ENCODE measurements at regions not wholly inside any gene's neighbourhood (a gene's known extent, or its start where the extent isn't known, plus 50 kb on each side); places are given as distances from the start of the nearest gene placed in this dataset.

DNA sequence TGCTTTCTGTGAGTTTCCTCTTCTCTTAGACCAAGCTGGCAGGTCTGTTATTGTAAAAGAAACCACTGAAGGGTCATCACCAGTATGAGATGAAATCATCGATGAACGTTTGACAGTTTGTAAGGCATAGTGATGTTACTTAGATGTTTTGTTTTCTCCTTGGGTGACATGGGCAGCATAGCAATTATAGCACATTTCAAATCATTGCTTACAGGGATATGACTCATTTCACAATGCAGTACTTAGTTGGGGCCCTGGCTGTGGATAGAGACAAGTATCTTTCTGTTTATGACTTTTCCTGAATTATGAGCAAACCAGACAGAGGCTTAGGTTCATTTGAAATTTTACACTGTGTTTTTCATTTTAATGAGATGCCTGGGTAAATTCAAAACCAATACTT, 313.0 kb downstream of the RWDD3 start:
- peaks cover 2% of the 10 kb centered on the region for H3K27me3 Mint-ChIP-seq (ENCODE audit: unreplicated experiment)
- no peak overlapping the region for H3K27ac Mint-ChIP-seq (ENCODE audit: unreplicated experiment)
- H3K4me1 Mint-ChIP-seq (ENCODE audit: low read depth, unreplicated experiment) = peaks cover 7% of the 10 kb centered on the region
- no peak for DNase-seq
- H3K36me3 Mint-ChIP-seq (ENCODE audit: unreplicated experiment) = no peaks in the 10 kb centered on the region
- H3K4me3 Mint-ChIP-seq (ENCODE audit: unreplicated experiment) = no peak overlapping the region
- TF ChIP-seq, protein P1, sequence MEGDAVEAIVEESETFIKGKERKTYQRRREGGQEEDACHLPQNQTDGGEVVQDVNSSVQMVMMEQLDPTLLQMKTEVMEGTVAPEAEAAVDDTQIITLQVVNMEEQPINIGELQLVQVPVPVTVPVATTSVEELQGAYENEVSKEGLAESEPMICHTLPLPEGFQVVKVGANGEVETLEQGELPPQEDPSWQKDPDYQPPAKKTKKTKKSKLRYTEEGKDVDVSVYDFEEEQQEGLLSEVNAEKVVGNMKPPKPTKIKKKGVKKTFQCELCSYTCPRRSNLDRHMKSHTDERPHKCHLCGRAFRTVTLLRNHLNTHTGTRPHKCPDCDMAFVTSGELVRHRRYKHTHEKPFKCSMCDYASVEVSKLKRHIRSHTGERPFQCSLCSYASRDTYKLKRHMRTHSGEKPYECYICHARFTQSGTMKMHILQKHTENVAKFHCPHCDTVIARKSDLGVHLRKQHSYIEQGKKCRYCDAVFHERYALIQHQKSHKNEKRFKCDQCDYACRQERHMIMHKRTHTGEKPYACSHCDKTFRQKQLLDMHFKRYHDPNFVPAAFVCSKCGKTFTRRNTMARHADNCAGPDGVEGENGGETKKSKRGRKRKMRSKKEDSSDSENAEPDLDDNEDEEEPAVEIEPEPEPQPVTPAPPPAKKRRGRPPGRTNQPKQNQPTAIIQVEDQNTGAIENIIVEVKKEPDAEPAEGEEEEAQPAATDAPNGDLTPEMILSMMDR (IDR thresholded peaks at IDR 0.05; ENCODE audit: partially characterized antibody, unreplicated experiment) = no peak
- no peaks in the 10 kb centered on the region for H3K9me3 Mint-ChIP-seq (ENCODE audit: unreplicated experiment)

DNA sequence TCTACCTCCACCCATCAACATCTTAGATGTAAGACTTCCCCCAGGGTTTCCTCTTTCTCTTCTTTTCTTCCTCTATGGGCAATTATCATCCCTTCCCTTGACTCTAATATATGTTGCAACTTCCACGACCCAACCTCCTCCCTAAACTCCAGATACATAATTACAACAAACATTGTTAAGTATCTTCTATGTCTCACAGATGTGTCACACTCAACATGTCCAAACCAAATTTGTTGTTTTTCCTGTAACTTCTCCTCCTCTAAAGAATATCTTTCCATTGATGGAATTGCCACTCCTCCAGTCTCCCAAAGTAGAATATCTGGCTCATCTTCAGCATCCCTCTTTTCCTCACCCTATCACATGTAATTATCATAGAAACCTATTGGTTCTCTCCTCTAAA, 314.2 kb downstream of the RWDD3 start:
- no peak overlapping the region for H3K4me3 Mint-ChIP-seq (ENCODE audit: unreplicated experiment)
- DNase-seq = no peak
- no peaks in the 10 kb centered on the region for H3K9me3 Mint-ChIP-seq (ENCODE audit: unreplicated experiment)
- peaks cover 4% of the 10 kb centered on the region for H3K4me1 Mint-ChIP-seq (ENCODE audit: low read depth, unreplicated experiment)
- H3K27ac Mint-ChIP-seq (ENCODE audit: unreplicated experiment) = no peak overlapping the region
- H3K36me3 Mint-ChIP-seq (ENCODE audit: unreplicated experiment) = no peaks in the 10 kb centered on the region
- H3K27me3 Mint-ChIP-seq (ENCODE audit: unreplicated experiment) = no peaks in the 10 kb centered on the region
- TF ChIP-seq, protein P1 (IDR thresholded peaks at IDR 0.05; ENCODE audit: partially characterized antibody, unreplicated experiment) = no peak

DNA sequence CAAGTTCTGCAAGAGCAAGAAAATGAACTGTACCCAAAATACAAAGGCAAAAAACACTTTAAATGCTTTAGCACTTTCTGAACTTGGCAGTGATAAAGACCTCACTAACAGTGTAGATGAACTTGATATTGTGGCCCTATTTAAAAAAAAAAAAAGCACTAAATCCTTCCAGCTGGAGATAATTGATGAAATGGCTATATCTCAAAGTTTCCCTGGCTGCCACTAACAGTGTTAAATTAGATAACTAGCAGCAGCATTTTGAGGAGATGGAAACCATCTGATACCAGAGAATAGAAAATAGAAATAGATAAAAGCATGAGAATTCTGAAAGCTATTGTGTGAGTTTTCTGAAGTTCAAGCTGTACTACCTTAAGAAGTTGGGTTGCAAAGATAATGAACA, 317.2 kb downstream of the RWDD3 start:
- H3K4me1 Mint-ChIP-seq (ENCODE audit: low read depth, unreplicated experiment) = peaks cover 2% of the 10 kb centered on the region
- no peaks in the 10 kb centered on the region for H3K9me3 Mint-ChIP-seq (ENCODE audit: unreplicated experiment)
- H3K36me3 Mint-ChIP-seq (ENCODE audit: unreplicated experiment) = no peaks in the 10 kb centered on the region

DNA sequence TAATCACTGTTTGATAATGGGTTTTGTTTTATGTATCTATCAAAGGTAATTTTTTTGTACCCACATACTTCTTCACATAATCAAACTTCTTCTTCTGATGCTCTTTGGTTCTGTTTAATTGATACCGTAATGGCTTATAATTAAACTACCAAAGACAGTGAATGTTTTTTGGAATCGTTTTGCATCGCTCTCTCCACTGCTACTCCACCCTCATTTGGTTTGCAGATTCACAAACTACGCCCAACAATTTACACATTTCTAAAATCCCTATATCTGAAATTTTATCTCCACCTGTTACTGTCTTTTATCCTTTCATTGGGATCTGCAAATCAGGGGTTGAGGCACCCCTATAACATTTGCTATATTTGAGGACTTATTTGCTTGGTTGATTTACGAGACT, 319.6 kb downstream of the RWDD3 start:
- Mint-ChIP-seq H3K27me3 (ENCODE audit: unreplicated experiment) (peaks cover 2% of the 10 kb centered on the region), H3K4me1 (ENCODE audit: low read depth, unreplicated experiment) (peaks cover 2% of the 10 kb centered on the region), H3K27ac (ENCODE audit: unreplicated experiment) (no peak overlapping the region), H3K36me3 (ENCODE audit: unreplicated experiment) (peaks cover 9% of the 10 kb centered on the region), H3K4me3 (ENCODE audit: unreplicated experiment) (no peak overlapping the region), H3K9me3 (ENCODE audit: unreplicated experiment) (peaks cover 6% of the 10 kb centered on the region)
- TF ChIP-seq, protein P1 (IDR thresholded peaks at IDR 0.05; ENCODE audit: partially characterized antibody, unreplicated experiment) = no peak
- DNase-seq = no peak

More for the DNA sequence above, 317.2 kb downstream of the RWDD3 start:
- Mint-ChIP-seq H3K4me3 (ENCODE audit: unreplicated experiment) (no peak overlapping the region), H3K27me3 (ENCODE audit: unreplicated experiment) (no peaks in the 10 kb centered on the region), H3K27ac (ENCODE audit: unreplicated experiment) (no peak overlapping the region)
- TF ChIP-seq, protein P1 (IDR thresholded peaks at IDR 0.05; ENCODE audit: partially characterized antibody, unreplicated experiment) = no peak
- DNase-seq = no peak

DNA sequence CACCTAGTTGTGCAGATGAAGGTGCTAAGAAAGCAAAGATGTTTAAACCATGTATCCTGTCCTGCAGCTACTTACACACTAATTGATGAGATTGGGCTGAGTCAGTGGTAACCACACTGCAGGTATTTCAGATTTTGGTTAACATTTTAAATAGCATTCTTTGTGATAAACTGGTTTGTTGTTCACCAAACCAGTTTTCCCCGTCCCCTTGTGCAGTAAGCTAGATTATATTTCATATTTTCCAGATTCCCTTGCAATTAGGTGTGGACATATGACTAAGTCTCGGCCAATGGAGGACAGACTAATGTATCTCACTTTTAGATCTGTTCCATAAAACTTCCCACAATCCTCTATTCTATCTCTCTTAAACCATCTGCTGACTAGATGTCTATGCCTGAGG, 320.4 kb downstream of the RWDD3 start:
- H3K27me3 Mint-ChIP-seq (ENCODE audit: unreplicated experiment) = peaks cover 4% of the 10 kb centered on the region
- H3K9me3 Mint-ChIP-seq (ENCODE audit: unreplicated experiment) = peaks cover 6% of the 10 kb centered on the region
- H3K36me3 Mint-ChIP-seq (ENCODE audit: unreplicated experiment) = peaks cover 18% of the 10 kb centered on the region
- no peak overlapping the region for H3K4me3 Mint-ChIP-seq (ENCODE audit: unreplicated experiment)
- TF ChIP-seq, protein P1 (IDR thresholded peaks at IDR 0.05; ENCODE audit: partially characterized antibody, unreplicated experiment) = no peak
- no peak overlapping the region for H3K27ac Mint-ChIP-seq (ENCODE audit: unreplicated experiment)
- no peak for DNase-seq
- peaks cover 2% of the 10 kb centered on the region for H3K4me1 Mint-ChIP-seq (ENCODE audit: low read depth, unreplicated experiment)
